Duodenal mucosa (tissue), 2 donors: ENCODE measurements at regions not wholly inside any gene's neighbourhood (a gene's known extent, or its start where the extent isn't known, plus 50 kb on each side); places are given as distances from the start of the nearest gene placed in this dataset.
A peak's percentile ranks its signal among the peaks of the same experiment; 100 is the strongest.

Experiments used
- H3K27ac ChIP-seq: one replicate; pipeline ENCODE4 v1.7.0; 2013; ENCODE audit warnings: low read depth, low read length
- H3K27me3 ChIP-seq, 2 donors: one replicate each; pipeline ENCODE4 v1.7.0; 2013; ENCODE audit warnings: low read length in 2 of 2, control low read depth in 1 of 2; ENCODE audit not compliant: insufficient read depth in 2 of 2, control insufficient read depth in 1 of 2
- H3K36me3 ChIP-seq, 2 donors: one replicate each; pipeline ENCODE4 v1.7.0; 2013; ENCODE audit warnings: low read length in 2 of 2, control low read depth in 1 of 2; ENCODE audit not compliant: insufficient read depth in 2 of 2, control insufficient read depth in 1 of 2
- H3K4me1 ChIP-seq, 2 donors: one replicate each; pipeline ENCODE4 v1.7.0; 2013; ENCODE audit warnings: low read length in 2 of 2, control low read depth in 1 of 2; ENCODE audit not compliant: insufficient read depth in 2 of 2, control insufficient read depth in 1 of 2
- H3K4me3 ChIP-seq, 2 donors: one replicate each; pipeline ENCODE4 v1.7.0; 2013; ENCODE audit warnings: low read length in 2 of 2, low read depth in 1 of 2
- H3K9ac ChIP-seq, 2 donors: one replicate each; pipeline ENCODE4 v1.7.0; 2013; ENCODE audit warnings: low read length in 2 of 2, low read depth in 1 of 2
- H3K9me3 ChIP-seq, 2 donors: one replicate each; pipeline ENCODE4 v1.7.0; 2013; ENCODE audit warnings: low read length in 2 of 2, control low read depth in 1 of 2; ENCODE audit not compliant: control insufficient read depth in 1 of 2

DNA sequence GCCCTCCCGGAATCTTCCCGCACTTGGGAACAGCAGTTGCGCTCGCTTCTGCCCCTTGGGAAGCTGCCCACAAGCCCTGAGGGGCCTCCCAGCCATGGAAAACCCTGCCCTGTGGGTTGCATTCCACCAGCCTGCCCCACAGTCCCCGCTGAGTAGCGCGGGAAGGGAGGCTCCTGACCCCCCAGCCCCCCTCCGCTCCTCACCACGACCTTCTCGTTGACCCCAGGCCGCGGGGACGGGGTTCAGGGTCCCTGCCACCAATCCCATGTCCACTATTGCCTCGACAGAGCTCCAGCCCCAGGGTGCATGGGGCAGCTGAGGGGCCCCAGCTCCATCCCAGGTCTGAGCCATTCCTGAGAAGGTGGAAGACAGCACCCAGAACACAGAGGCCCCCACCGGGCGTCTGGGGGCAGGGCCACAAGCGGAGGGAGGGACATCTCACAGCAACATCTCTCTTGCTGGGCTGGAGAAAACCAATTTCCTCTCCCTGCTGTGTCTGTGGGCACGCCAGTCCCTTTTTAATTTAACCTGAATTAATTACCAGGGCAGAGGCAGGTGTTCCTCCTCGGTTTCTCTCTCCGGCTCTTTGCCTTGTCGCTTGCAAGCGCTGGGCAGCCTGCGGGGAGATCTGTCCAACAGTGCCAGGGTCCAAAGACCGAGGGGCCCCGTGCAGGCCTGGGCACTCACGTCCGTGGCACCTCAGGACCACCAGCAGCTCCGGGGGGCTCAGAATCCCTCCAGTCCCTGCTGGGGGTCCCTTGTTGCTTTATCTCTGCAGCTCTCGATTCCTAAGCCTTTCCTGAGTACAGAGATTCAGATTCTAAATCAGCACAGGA is 57.9 kb downstream of the FOXL3 start:
- Histone ChIP-seq H3K4me1 (peaks cover 1 to 5% of the 10 kb centered on the region in 2 donors), H3K9ac (no peak overlapping the region), H3K4me3 (no peak overlapping the region), H3K27me3 (no peaks in the 10 kb centered on the region), H3K36me3 (no peaks in the 10 kb centered on the region), H3K27ac (no peak overlapping the region), H3K9me3 (no peaks in the 10 kb centered on the region)

GRCh38 chr7:348480-348844 is 58.5 kb downstream of the FOXL3 start:
- Histone ChIP-seq H3K27me3 (no peaks in the 10 kb centered on the region), H3K9ac (no peak overlapping the region), H3K27ac (no peak overlapping the region), H3K4me1 (peaks cover 0 to 4% of the 10 kb centered on the region in 2 donors), H3K9me3 (no peaks in the 10 kb centered on the region), H3K36me3 (no peaks in the 10 kb centered on the region), H3K4me3 (no peak overlapping the region)

DNA sequence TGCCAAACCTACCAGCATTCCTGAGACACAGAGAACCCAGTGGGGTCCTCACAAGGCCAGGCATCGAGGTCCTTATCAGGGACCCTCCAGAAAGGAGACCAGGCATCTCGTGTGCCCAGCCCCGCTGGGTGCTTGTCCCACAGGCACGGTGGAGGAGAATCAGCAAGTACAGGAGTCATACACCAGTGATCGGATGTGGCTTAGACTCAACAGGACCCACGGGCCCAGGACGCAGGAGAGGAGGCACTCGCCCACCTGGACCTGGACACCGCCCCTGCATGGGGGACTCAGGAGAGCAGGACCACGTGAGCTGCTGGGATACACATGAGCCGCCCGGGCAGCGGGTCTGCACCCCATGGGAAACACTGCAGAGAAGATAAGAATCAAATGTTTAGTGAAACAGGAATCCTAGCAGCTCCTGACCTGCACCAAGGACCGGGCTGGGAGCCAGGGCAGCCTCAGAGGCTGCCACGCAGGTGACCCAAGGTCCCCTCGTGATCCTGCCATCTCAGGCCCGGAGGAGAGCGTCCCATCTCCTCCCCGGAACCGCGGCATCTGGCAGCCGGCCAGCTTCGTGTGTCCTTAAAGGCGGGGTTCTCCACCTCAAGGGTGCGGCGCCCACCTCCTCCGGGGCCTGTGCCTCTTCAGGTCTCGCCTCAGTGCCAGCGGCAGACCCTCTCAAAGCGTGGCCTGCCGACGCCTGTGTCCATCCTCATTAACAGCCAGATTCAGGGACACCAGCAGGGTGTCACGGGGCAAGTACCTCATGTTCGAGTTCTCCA is 59.2 kb downstream of the FOXL3 start:
- Histone ChIP-seq H3K9me3 (no peaks in the 10 kb centered on the region), H3K4me3 (no peak overlapping the region), H3K4me1 (peaks cover 0 to 4% of the 10 kb centered on the region in 2 donors), H3K36me3 (no peaks in the 10 kb centered on the region), H3K9ac (no peak overlapping the region), H3K27ac (no peak overlapping the region), H3K27me3 (no peaks in the 10 kb centered on the region)

GRCh38 chr7:351256-351655 is 61.3 kb downstream of the FOXL3 start:
- no peaks in the 10 kb centered on the region for H3K36me3 ChIP-seq
- H3K27ac ChIP-seq, result no peak overlapping the region
- H3K4me1 ChIP-seq, result peaks cover 0 to 4% of the 10 kb centered on the region in 2 donors
- H3K9ac ChIP-seq, result no peak overlapping the region
- H3K4me3 ChIP-seq, result no peak overlapping the region
- H3K9me3 ChIP-seq, result no peaks in the 10 kb centered on the region
- no peaks in the 10 kb centered on the region for H3K27me3 ChIP-seq

- Histone ChIP-seq H3K27ac (no peak overlapping the region), H3K27me3 (no peaks in the 10 kb centered on the region), H3K4me1 (peaks cover 0 to 4% of the 10 kb centered on the region in 2 donors), H3K36me3 (no peaks in the 10 kb centered on the region), H3K9ac (no peak overlapping the region), H3K9me3 (no peaks in the 10 kb centered on the region), H3K4me3 (peak overlapping the region in 1 of 2 donors; percentile 16)
Measured at GRCh38 chr7:351681-352480, 61.9 kb downstream of the FOXL3 start.

GRCh38 chr7:353746-354325 is 63.9 kb downstream of the FOXL3 start:
- Histone ChIP-seq H3K36me3 (no peaks in the 10 kb centered on the region), H3K4me1 (peaks cover 0 to 4% of the 10 kb centered on the region in 2 donors), H3K9ac (no peak overlapping the region), H3K27ac (no peak overlapping the region), H3K4me3 (no peak overlapping the region), H3K27me3 (no peaks in the 10 kb centered on the region), H3K9me3 (peaks cover 0 to 7% of the 10 kb centered on the region in 2 donors)

DNA sequence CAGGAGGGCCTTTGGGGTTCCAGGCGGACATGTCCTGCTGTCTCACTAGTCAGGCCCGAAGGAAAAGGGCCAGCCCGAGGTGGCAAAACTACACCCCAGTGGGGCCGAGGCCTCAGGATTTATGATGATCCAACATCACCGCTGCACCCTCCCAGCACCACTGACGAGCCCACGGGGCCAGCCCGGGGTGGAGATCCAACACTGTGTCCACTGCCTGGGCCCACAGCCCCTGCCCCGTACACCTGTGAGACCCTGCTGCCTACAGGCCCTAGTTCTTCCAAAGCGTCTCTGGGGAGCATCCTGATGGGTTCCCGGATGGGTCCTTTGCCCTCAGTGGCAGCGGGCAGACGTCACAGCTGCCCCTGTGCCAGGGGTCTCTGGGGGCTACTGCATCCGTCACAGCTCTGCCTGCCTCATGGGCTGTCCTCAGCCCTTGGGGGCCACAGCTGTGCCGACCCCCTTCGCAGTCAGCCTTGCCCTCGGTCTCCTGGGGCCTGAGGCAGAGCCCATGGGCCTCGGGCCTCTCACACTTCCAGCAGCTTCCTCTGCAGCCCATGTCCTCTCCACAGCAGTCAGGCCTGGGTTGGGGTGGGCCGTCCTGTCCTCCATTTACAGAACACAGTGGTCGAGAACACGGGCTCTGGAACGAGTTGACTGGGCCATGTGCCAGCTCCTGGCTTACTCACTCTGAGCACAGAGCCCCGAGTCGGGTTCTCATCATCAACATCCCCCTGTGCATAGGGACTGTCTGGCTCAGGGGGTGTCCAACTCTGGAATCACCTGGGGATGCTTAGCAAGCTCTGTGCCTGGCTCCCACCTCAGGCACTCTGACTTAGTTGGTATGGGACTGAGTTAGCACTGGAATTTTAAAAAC is 64.9 kb downstream of the FOXL3 start:
- H3K27me3 ChIP-seq, result peaks cover 0 to 2% of the 10 kb centered on the region in 2 donors
- no peak overlapping the region for H3K27ac ChIP-seq
- H3K36me3 ChIP-seq, result no peaks in the 10 kb centered on the region

DNA sequence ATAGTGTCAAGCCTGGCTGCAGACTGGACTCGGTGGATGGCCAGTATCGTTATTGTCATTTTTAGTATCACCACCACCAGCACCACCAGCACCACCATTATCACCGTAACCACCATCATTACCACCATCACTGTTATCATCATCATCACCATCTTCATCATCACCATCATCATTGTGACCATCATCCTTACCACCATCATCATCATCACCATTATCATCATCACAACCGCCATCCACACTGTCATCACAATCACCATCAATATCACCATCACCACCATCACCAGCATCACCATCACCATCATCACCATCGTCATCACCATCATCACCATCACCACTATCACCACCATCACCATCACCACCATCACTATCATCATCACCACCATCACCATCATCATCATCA is 65.6 kb downstream of the FOXL3 start:
- Histone ChIP-seq H3K4me1 (peaks cover 0 to 4% of the 10 kb centered on the region in 2 donors), H3K4me3 (no peak overlapping the region), H3K27ac (no peak overlapping the region), H3K27me3 (peaks cover under 1 to 5% of the 10 kb centered on the region in 2 donors), H3K36me3 (no peaks in the 10 kb centered on the region), H3K9me3 (peaks cover 0 to 7% of the 10 kb centered on the region in 2 donors), H3K9ac (no peak overlapping the region)

More for the DNA sequence above, 64.9 kb downstream of the FOXL3 start:
- peaks cover 0 to 7% of the 10 kb centered on the region in 2 donors for H3K9me3 ChIP-seq
- no peak overlapping the region for H3K4me3 ChIP-seq
- peaks cover 0 to 4% of the 10 kb centered on the region in 2 donors for H3K4me1 ChIP-seq
- H3K9ac ChIP-seq, result no peak overlapping the region

DNA sequence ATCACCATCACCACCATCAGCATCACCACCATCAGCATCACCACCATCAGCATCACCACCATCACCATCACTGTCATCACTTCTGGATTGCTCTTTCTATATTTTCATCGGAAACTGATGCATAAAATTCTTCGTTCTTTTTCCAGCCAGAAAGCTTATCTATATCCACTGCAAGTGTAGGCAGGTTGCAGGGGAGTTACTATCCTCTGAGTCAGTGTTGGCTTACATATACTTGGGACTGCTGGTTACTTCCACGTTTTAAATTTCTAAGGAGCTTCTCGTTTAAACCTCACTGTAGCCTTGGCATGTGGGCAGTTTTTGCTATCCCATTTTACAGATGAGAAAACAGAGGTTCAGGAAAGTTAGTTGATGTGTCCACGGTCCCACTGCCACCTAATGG is 66.1 kb downstream of the FOXL3 start:
- Histone ChIP-seq H3K4me1 (peaks cover 0 to 4% of the 10 kb centered on the region in 2 donors), H3K27me3 (peaks cover 3 to 5% of the 10 kb centered on the region in 2 donors), H3K4me3 (no peak overlapping the region), H3K9ac (no peak overlapping the region), H3K27ac (no peak overlapping the region), H3K36me3 (no peaks in the 10 kb centered on the region), H3K9me3 (peaks cover 0 to 7% of the 10 kb centered on the region in 2 donors)
